Progenitor cell of endocrine pancreas (in vitro differentiated cells): ENCODE measurements at regions not wholly inside any gene's neighbourhood (a gene's known extent, or its start where the extent isn't known, plus 50 kb on each side); places are given as distances from the start of the nearest gene placed in this dataset.

Experiments used
- DNase-seq: peaks from one replicate; pipeline ENCODE4 v3.0.0; 2021; ENCODE audit warnings: low spot score; ENCODE audit not compliant: unreplicated experiment
- H3K27ac Mint-ChIP-seq: 2 replicates; pipeline ENCODE4 v1.8.0; 2021; ENCODE audit warnings: mild to moderate bottlenecking, moderate library complexity, mixed read lengths
- H3K27me3 Mint-ChIP-seq: 2 replicates; pipeline ENCODE4 v1.8.0; 2021; ENCODE audit warnings: mixed read lengths
- H3K36me3 Mint-ChIP-seq: 2 replicates; pipeline ENCODE4 v1.8.0; 2022; ENCODE audit warnings: mixed read lengths; ENCODE audit not compliant: insufficient read depth
- H3K4me1 Mint-ChIP-seq: 2 replicates; pipeline ENCODE4 v1.8.0; 2021; ENCODE audit warnings: low read depth, mixed read lengths
- H3K4me3 Mint-ChIP-seq: 2 replicates; pipeline ENCODE4 v1.8.0; 2021; ENCODE audit warnings: low read depth, mild to moderate bottlenecking, moderate library complexity, mixed read lengths
- H3K9me3 Mint-ChIP-seq: 2 replicates; pipeline ENCODE4 v1.8.0; 2021; ENCODE audit warnings: low read depth, mixed read lengths
- CTCF ChIP-seq: fragments of 200-600 bp; sonication (generic); IDR thresholded peaks from one replicate; pipeline ENCODE4 v1.5.0; 2021; ENCODE audit warnings: antibody characterized with exemption, mild to moderate bottlenecking; ENCODE audit not compliant: unreplicated experiment

DNA sequence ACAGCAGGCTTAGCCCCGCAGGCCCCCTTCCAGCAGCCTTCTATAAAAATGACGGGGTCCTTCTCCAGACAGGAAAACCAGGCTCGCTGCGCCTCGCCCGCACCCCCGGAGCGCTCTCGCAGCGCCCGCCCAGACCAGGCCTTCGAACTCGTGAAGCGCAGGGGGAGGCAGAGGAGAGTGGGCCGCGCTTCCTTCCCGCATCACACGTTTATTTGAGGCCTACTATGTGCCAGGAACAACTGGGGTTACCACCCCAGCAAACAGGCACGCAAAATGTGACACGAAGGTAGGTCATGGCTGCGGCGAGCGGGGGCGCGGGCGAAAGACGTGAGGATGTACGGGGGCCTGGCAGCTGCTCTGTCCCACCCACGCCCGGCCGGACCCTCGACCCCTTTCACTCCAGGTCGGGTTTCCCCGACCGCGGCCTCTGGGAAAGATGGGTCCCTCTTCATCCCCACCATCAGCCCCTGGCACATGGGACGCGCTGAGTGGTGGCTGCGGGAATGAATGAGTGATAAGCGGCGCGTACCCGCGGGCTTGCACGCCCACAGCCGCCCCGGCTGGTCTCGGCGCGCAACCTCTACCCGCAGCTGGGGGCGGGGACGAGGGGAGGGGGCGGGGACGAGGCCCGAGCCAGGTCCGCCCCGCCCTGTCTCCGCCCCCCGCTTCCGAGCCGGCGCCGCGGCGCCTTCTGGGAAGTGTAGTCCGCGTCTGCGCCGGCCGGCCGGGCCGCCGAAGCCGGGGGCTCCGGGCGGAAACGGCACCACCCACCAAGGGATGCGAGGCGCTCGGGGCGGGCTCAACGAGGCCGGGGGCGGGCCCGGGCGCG, 59.1 kb downstream of the ZNF467 start:
- peaks cover 2% of the 10 kb centered on the region for H3K36me3 Mint-ChIP-seq
- TF ChIP-seq CTCF, result no peak
- H3K4me3 Mint-ChIP-seq, result peak overlapping the region; percentile 71
- no peak overlapping the region for H3K27ac Mint-ChIP-seq
- H3K27me3 Mint-ChIP-seq, result no peaks in the 10 kb centered on the region
- peak; percentile 95 for DNase-seq
- H3K9me3 Mint-ChIP-seq, result peaks cover 17% of the 10 kb centered on the region
- H3K4me1 Mint-ChIP-seq, result peaks cover 13% of the 10 kb centered on the region

- Mint-ChIP-seq H3K27ac (no peak overlapping the region), H3K4me3 (peak overlapping the region; percentile 62), H3K4me1 (peaks cover 13% of the 10 kb centered on the region), H3K36me3 (peaks cover 2% of the 10 kb centered on the region), H3K9me3 (peaks cover 18% of the 10 kb centered on the region), H3K27me3 (no peaks in the 10 kb centered on the region)
- TF ChIP-seq CTCF, result no peak
- no peak for DNase-seq
Measured at GRCh38 chr7:149713731-149714068, 59.7 kb downstream of the ZNF467 start.

DNA sequence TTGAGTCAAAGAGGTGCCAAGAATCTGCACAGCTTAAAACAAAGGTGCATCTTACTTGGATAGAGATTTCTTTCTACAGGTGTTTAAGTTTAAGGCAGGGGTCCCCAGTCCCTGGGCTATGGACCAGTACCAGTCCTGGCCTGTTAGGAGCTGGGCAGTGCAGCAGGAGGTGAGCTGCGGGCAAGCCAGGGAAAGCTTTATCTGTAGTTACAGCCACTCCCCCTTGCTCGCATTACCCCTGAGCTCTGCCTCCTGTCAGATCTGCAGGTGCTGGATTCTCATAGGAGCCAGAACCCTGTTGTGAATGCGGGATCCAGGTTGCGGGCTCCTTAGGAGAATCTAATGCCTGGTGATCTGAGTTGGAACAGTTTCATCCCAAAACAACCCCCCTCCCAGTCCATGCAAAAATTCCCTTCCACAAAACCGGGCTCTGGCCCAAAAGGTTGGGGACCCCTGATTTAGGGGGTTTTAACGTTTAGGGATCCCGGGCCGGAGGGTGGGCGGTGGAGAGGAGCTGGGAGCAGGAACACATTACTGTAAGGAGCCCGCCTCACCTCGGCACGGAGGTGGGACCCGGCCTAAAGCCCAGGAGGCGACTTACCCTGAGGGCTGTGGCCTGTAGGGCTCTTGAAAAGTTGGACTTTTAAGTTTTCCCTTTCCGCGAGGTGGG, 60.2 kb downstream of the ZNF467 start:
- Mint-ChIP-seq H3K9me3 (peaks cover 18% of the 10 kb centered on the region), H3K4me3 (peak overlapping the region; percentile 62), H3K36me3 (peaks cover 2% of the 10 kb centered on the region), H3K27ac (no peak overlapping the region), H3K27me3 (no peaks in the 10 kb centered on the region), H3K4me1 (peaks cover 13% of the 10 kb centered on the region)
- no peak for TF ChIP-seq CTCF
- no peak for DNase-seq

DNA sequence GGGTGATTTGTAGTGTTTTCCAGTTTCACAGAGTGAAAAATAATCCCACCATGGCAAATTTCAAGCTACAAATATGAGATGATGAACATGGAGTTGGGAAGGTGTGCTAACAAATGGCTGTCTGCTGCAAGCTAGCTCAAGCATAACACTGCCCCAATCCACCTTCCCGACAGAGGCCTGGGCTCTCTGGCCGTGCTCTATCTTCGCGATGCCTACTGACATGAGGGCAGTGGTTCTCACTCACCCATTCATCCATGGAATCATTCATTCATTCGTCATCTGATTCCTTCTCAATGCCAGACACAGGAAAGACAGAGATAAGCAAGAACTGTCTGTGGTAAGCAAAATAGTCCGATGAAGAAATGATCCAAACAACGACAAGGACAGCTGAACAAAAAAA, 65.4 kb downstream of the ZNF467 start:
- DNase-seq, result no peak
- Mint-ChIP-seq H3K4me1 (no peaks in the 10 kb centered on the region), H3K36me3 (peaks cover 2% of the 10 kb centered on the region), H3K27me3 (no peaks in the 10 kb centered on the region), H3K4me3 (no peak overlapping the region), H3K27ac (no peak overlapping the region), H3K9me3 (peaks cover 18% of the 10 kb centered on the region)
- no peak for TF ChIP-seq CTCF

DNA sequence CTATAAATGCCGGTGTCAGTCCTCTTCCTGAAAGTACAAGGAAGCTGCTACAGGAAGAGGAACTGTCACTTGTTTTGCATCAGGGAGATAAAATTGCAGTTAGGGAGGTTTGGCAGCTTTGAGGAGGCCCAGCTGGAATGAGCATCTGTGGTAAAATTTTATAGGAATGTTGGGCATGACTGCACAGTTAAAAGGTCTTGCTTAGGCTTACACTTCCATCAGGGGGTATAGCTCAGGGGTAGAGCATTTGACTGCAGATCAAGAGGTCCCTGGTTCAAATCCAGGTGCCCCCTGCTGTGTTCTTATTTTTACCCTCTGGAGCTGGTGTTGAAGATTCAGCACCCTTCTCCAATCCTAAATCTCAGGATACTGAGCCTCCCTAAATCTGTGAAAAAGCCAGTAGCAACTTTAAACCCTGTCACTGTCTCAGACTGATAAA, 65.9 kb downstream of the ZNF467 start:
- peaks cover 2% of the 10 kb centered on the region for H3K36me3 Mint-ChIP-seq
- H3K27ac Mint-ChIP-seq, result no peak overlapping the region
- peaks cover 18% of the 10 kb centered on the region for H3K9me3 Mint-ChIP-seq
- no peak for TF ChIP-seq CTCF
- DNase-seq, result no peak
- H3K4me1 Mint-ChIP-seq, result no peaks in the 10 kb centered on the region
- no peak overlapping the region for H3K4me3 Mint-ChIP-seq
- H3K27me3 Mint-ChIP-seq, result no peaks in the 10 kb centered on the region
